ENCODE measurements at regions not wholly inside any gene's neighbourhood (a gene's known extent, or its start where the extent isn't known, plus 50 kb on each side); places are given as distances from the start of the nearest gene placed in this dataset.

GRCh38 chr1:221217029-221217428, 337.8 kb downstream of the HLX start:
- TF ChIP-seq POLR2AphosphoS5 (IDR thresholded peaks at IDR 0.05) (no peak), SMC3 (conservative IDR thresholded peaks at IDR 0.05; ENCODE audit: poor library complexity) (no peak), CTCF (IDR thresholded peaks at IDR 0.05; ENCODE audit: poor library complexity, severe bottlenecking) (no peak), EZH2 (IDR thresholded peaks at IDR 0.05; ENCODE audit: borderline replicate concordance, insufficient read depth, low read length, poor library complexity, severe bottlenecking) (no peak), TAF1 (IDR thresholded peaks at IDR 0.05; ENCODE audit: low read depth) (no peak), RAD21 (conservative IDR thresholded peaks at IDR 0.05) (no peak), REST (IDR thresholded peaks at IDR 0.05; ENCODE audit: borderline replicate concordance) (no peak), EP300 (conservative IDR thresholded peaks at IDR 0.05; ENCODE audit: poor library complexity, severe bottlenecking) (no peak), MXI1 (conservative IDR thresholded peaks at IDR 0.05; ENCODE audit: poor library complexity, severe bottlenecking) (no peak)
